Activated T-cell treated with anti-CD3 and anti-CD28 coated beads for 48 hours (primary cell): ENCODE measurements at regions not wholly inside any gene's neighbourhood (a gene's known extent, or its start where the extent isn't known, plus 50 kb on each side); places are given as distances from the start of the nearest gene placed in this dataset.
"Not testable (repeated sequence)": the region's sequence is repeated elsewhere in the genome, so short reads cannot be mapped to it uniquely, and the experiment has no call there.

Experiments
- DNase-seq: peaks from one replicate; pipeline ENCODE4 v3.0.0-alpha.2; 2020; ENCODE audit warnings: low read depth

GRCh38 chr1:227416156-227416830 lies 98.0 kb upstream of the CDC42BPA start:
- DNase-seq: no peak

GRCh38 chr1:227415115-227415790 lies 97.0 kb upstream of the CDC42BPA start:
- DNase-seq: no peak

- DNase-seq: no peak
These were observed 92.8 kb upstream of the CDC42BPA start for GRCh38 chr1:227411066-227411465.

- DNase-seq: not testable (repeated sequence)
These were observed 88.0 kb upstream of the CDC42BPA start for GRCh38 chr1:227406332-227406731.

GRCh38 chr1:227403535-227403934 lies 85.2 kb upstream of the CDC42BPA start:
- DNase-seq: no peak

- no peak for DNase-seq
These were observed 83.5 kb upstream of the CDC42BPA start for GRCh38 chr1:227401562-227402342.

- DNase-seq: no peak
These were observed 80.9 kb upstream of the CDC42BPA start for GRCh38 chr1:227399152-227399730.

GRCh38 chr1:227397354-227397978 lies 79.2 kb upstream of the CDC42BPA start:
- no peak for DNase-seq

GRCh38 chr1:227396539-227397353 lies 78.5 kb upstream of the CDC42BPA start:
- DNase-seq: no peak

- no peak for DNase-seq
These were observed 77.2 kb upstream of the CDC42BPA start for GRCh38 chr1:227395426-227396028.

- no peak for DNase-seq
These were observed 74.9 kb upstream of the CDC42BPA start for GRCh38 chr1:227392984-227393764.

- DNase-seq: no peak
These were observed 73.6 kb upstream of the CDC42BPA start for GRCh38 chr1:227391879-227392278.

GRCh38 chr1:227391211-227391610 lies 72.9 kb upstream of the CDC42BPA start:
- no peak for DNase-seq

- DNase-seq: no peak
These were observed 72.2 kb upstream of the CDC42BPA start for GRCh38 chr1:227390525-227390924.

- DNase-seq: no peak
These were observed 70.2 kb upstream of the CDC42BPA start for GRCh38 chr1:227388214-227389168.

- DNase-seq: no peak
These were observed 61.2 kb upstream of the CDC42BPA start for GRCh38 chr1:227379555-227379892.

GRCh38 chr1:227378871-227379554 lies 60.7 kb upstream of the CDC42BPA start:
- no peak for DNase-seq

- DNase-seq: no peak
These were observed 59.9 kb upstream of the CDC42BPA start for GRCh38 chr1:227378181-227378580.
